Astrocyte (in vitro differentiated cells and primary cell): ENCODE measurements at regions not wholly inside any gene's neighbourhood (a gene's known extent, or its start where the extent isn't known, plus 50 kb on each side); places are given as distances from the start of the nearest gene placed in this dataset.

Source experiments
- DNase-seq: peaks from one replicate; pipeline ENCODE4 v3.0.0-alpha.2; 2010; ENCODE audit warnings: low read depth
- FAIRE-seq: peaks from 2 replicates; lab custom pipeline; 2011; peaks lifted over from hg19 to GRCh38; lab: Jason Lieb, UNC
- H2AFZ ChIP-seq: 2 replicates; pipeline ENCODE4 v1.6.0; 2012; ENCODE audit warnings: low read depth, low read length, inconsistent platforms
- H3K27ac ChIP-seq: 2 replicates; pipeline ENCODE4 v1.5.1; 2011; ENCODE audit warnings: low read depth, low read length, inconsistent platforms
- H3K27me3 ChIP-seq: 2 replicates; pipeline ENCODE4 v1.6.0; 2011; ENCODE audit warnings: low read length, inconsistent platforms; ENCODE audit not compliant: insufficient read depth
- H3K36me3 ChIP-seq: 2 replicates; pipeline ENCODE4 v1.5.1; 2011; ENCODE audit warnings: low read length, inconsistent platforms; ENCODE audit not compliant: insufficient read depth
- H3K4me1 ChIP-seq: 2 replicates; pipeline ENCODE4 v1.5.1; 2011; ENCODE audit warnings: low read length, inconsistent platforms; ENCODE audit not compliant: insufficient read depth
- H3K4me2 ChIP-seq: 2 replicates; pipeline ENCODE4 v1.6.0; 2012; ENCODE audit warnings: low read length, inconsistent platforms
- H3K4me3 ChIP-seq: 2 replicates; pipeline ENCODE4 v1.5.1; 2011; ENCODE audit warnings: low read depth, mild to moderate bottlenecking, low read length, inconsistent platforms; ENCODE audit not compliant: insufficient read depth
- H3K79me2 ChIP-seq: 2 replicates; pipeline ENCODE4 v1.6.0; 2012; ENCODE audit warnings: mild to moderate bottlenecking, low read length, inconsistent platforms; ENCODE audit not compliant: insufficient read depth
- H3K9ac ChIP-seq: 2 replicates; pipeline ENCODE4 v1.6.0; 2012; ENCODE audit warnings: mild to moderate bottlenecking, low read length, inconsistent platforms
- H3K9me3 ChIP-seq: 2 replicates; pipeline ENCODE4 v1.5.1; 2012; ENCODE audit warnings: low read depth, mild to moderate bottlenecking, low read length, inconsistent platforms; ENCODE audit not compliant: insufficient read depth
- H4K20me1 ChIP-seq: 2 replicates; pipeline ENCODE4 v1.6.0; 2012; ENCODE audit warnings: low read length, inconsistent platforms; ENCODE audit not compliant: insufficient read depth
- H3K27ac Mint-ChIP-seq: one replicate; pipeline ENCODE4 v1.8.0; 2021; ENCODE audit warnings: mild to moderate bottlenecking, mixed read lengths; ENCODE audit not compliant: unreplicated experiment
- H3K27me3 Mint-ChIP-seq: one replicate; pipeline ENCODE4 v1.8.0; 2021; ENCODE audit warnings: low read depth, mixed read lengths; ENCODE audit not compliant: unreplicated experiment
- H3K36me3 Mint-ChIP-seq: one replicate; pipeline ENCODE4 v1.8.0; 2021; ENCODE audit warnings: low read depth, mixed read lengths; ENCODE audit not compliant: unreplicated experiment
- H3K4me1 Mint-ChIP-seq: one replicate; pipeline ENCODE4 v1.8.0; 2021; ENCODE audit warnings: low read depth, mixed read lengths; ENCODE audit not compliant: unreplicated experiment
- H3K4me3 Mint-ChIP-seq: one replicate; pipeline ENCODE4 v1.8.0; 2021; ENCODE audit warnings: mild to moderate bottlenecking, moderate library complexity, mixed read lengths; ENCODE audit not compliant: unreplicated experiment
- H3K9me3 Mint-ChIP-seq: one replicate; pipeline ENCODE4 v1.8.0; 2021; ENCODE audit warnings: mild to moderate bottlenecking, mixed read lengths; ENCODE audit not compliant: unreplicated experiment
- CTCF ChIP-seq: IDR thresholded peaks from 2 replicates; pipeline ENCODE4 v1.5.1; 2011; ENCODE audit warnings: low read depth, mild to moderate bottlenecking, inconsistent platforms, low read length, moderate library complexity; ENCODE audit not compliant: insufficient read depth
- EZH2 ChIP-seq: IDR thresholded peaks from 2 replicates; pipeline ENCODE4 v1.6.1; 2012; ENCODE audit warnings: mild to moderate bottlenecking, low read length, inconsistent platforms; ENCODE audit not compliant: insufficient read depth

DNA sequence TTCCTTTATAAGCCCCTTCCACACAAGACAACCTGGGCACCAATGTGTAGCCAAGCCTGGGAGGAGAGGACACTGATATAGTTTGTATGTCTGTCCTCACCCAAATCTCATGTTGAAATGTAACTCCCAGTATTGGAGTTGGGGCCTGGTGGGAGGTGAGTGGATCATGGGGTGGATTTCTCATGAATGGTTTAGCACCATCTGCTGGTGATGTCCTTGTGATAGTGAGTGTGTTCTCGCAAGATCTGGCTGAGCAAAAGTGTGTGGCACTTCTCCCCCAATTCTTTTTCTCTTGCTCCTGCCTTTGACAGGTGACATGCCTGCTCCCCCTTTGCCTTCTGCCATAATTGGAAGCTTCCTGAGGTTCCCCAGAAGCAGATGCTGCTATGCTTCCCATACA is 135.8 kb downstream of the USP31 start:
- Histone ChIP-seq H3K79me2 (no peaks in the 10 kb centered on the region), H3K36me3 (no peaks in the 10 kb centered on the region), H2AFZ (no peak overlapping the region), H3K9ac (no peak overlapping the region), H3K4me2 (no peak overlapping the region), H3K27me3 (no peaks in the 10 kb centered on the region), H3K4me3 (no peak overlapping the region), H4K20me1 (no peaks in the 10 kb centered on the region), H3K9me3 (no peaks in the 10 kb centered on the region), H3K27ac (no peak overlapping the region), H3K4me1 (no peaks in the 10 kb centered on the region)
- Mint-ChIP-seq H3K4me1 (no peaks in the 10 kb centered on the region), H3K9me3 (no peaks in the 10 kb centered on the region), H3K36me3 (no peaks in the 10 kb centered on the region), H3K27ac (no peak overlapping the region), H3K27me3 (peaks cover 15% of the 10 kb centered on the region), H3K4me3 (no peak overlapping the region)
- no peak for FAIRE-seq
- no peak for TF ChIP-seq EZH2
- TF ChIP-seq CTCF: no peak
- DNase-seq: no peak

DNA sequence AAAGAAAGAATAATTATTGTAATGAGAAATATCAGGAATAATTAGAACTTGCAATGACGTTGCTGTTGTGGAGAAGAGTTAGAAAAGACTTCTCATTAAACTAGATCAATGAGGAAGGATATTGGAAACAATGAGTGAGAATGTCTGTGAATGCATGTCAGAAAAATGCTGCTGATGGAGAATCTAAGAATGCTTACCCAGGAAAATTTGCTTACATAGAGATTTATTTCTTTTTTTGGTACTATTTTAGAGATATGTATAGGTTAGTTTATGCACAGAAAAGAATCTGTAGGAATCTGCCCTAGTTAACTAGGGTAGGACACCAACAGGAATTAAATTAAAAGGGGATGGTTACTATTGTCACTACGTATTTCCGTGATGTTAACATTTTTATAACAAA is 140.2 kb downstream of the USP31 start:
- no peak overlapping the region for H3K4me3 Mint-ChIP-seq
- H3K27ac ChIP-seq: no peak overlapping the region
- H3K36me3 ChIP-seq: no peaks in the 10 kb centered on the region
- H2AFZ ChIP-seq: no peak overlapping the region
- H3K4me1 Mint-ChIP-seq: no peaks in the 10 kb centered on the region
- no peaks in the 10 kb centered on the region for H4K20me1 ChIP-seq
- H3K9me3 ChIP-seq: no peaks in the 10 kb centered on the region
- H3K9me3 Mint-ChIP-seq: no peaks in the 10 kb centered on the region
- H3K9ac ChIP-seq: no peak overlapping the region
- no peaks in the 10 kb centered on the region for H3K4me1 ChIP-seq
- H3K4me2 ChIP-seq: no peak overlapping the region
- H3K27me3 ChIP-seq: no peaks in the 10 kb centered on the region
- H3K27ac Mint-ChIP-seq: no peak overlapping the region
- FAIRE-seq (no peak), DNase-seq (no peak)
- TF ChIP-seq CTCF: no peak
- TF ChIP-seq EZH2: no peak
- H3K27me3 Mint-ChIP-seq: peaks cover 15% of the 10 kb centered on the region
- no peak overlapping the region for H3K4me3 ChIP-seq
- no peaks in the 10 kb centered on the region for H3K36me3 Mint-ChIP-seq
- H3K79me2 ChIP-seq: no peaks in the 10 kb centered on the region

- no peaks in the 10 kb centered on the region for H3K79me2 ChIP-seq
- no peaks in the 10 kb centered on the region for H3K27me3 ChIP-seq
- DNase-seq (no peak), FAIRE-seq (no peak)
- no peak overlapping the region for H3K27ac Mint-ChIP-seq
- H4K20me1 ChIP-seq: no peaks in the 10 kb centered on the region
- no peak overlapping the region for H3K27ac ChIP-seq
- no peak overlapping the region for H3K4me3 ChIP-seq
- H3K4me1 Mint-ChIP-seq: no peaks in the 10 kb centered on the region
- H3K4me3 Mint-ChIP-seq: no peak overlapping the region
- peaks cover 15% of the 10 kb centered on the region for H3K27me3 Mint-ChIP-seq
- no peak overlapping the region for H3K9ac ChIP-seq
- H3K4me2 ChIP-seq: no peak overlapping the region
- H3K9me3 ChIP-seq: no peaks in the 10 kb centered on the region
- no peaks in the 10 kb centered on the region for H3K36me3 ChIP-seq
- no peak overlapping the region for H2AFZ ChIP-seq
- TF ChIP-seq EZH2 (no peak), CTCF (no peak)
- no peaks in the 10 kb centered on the region for H3K9me3 Mint-ChIP-seq
- no peaks in the 10 kb centered on the region for H3K36me3 Mint-ChIP-seq
- no peaks in the 10 kb centered on the region for H3K4me1 ChIP-seq
These were observed 141.2 kb downstream of the USP31 start for GRCh38 chr16:23008041-23008440.
